ENCODE measurements at regions not wholly inside any gene's neighbourhood (a gene's known extent, or its start where the extent isn't known, plus 50 kb on each side); places are given as distances from the start of the nearest gene placed in this dataset.

GRCh38 chrX:5415738-5416137 is 812.9 kb downstream of the NLGN4X start:
- no peaks in the 10 kb centered on the region for H3K9me3 ChIP-seq (ENCODE audit: low read length)
- no peaks in the 10 kb centered on the region for H3K27me3 ChIP-seq (ENCODE audit: insufficient read depth, low read length)
- TF ChIP-seq, protein P1, sequence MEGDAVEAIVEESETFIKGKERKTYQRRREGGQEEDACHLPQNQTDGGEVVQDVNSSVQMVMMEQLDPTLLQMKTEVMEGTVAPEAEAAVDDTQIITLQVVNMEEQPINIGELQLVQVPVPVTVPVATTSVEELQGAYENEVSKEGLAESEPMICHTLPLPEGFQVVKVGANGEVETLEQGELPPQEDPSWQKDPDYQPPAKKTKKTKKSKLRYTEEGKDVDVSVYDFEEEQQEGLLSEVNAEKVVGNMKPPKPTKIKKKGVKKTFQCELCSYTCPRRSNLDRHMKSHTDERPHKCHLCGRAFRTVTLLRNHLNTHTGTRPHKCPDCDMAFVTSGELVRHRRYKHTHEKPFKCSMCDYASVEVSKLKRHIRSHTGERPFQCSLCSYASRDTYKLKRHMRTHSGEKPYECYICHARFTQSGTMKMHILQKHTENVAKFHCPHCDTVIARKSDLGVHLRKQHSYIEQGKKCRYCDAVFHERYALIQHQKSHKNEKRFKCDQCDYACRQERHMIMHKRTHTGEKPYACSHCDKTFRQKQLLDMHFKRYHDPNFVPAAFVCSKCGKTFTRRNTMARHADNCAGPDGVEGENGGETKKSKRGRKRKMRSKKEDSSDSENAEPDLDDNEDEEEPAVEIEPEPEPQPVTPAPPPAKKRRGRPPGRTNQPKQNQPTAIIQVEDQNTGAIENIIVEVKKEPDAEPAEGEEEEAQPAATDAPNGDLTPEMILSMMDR (IDR thresholded peaks at IDR 0.05; ENCODE audit: low read length), result no peak
- TF ChIP-seq EZH2 (IDR thresholded peaks at IDR 0.05; ENCODE audit: borderline replicate concordance, low read length), result no peak
- H3K27ac ChIP-seq (ENCODE audit: low read depth, low read length, poor library complexity, severe bottlenecking), result no peak overlapping the region
- H3F3A ChIP-seq (ENCODE audit: insufficient read depth, low read length), result no peaks in the 10 kb centered on the region
- H3K4me1 ChIP-seq (ENCODE audit: insufficient read depth, low read length, severe bottlenecking), result no peaks in the 10 kb centered on the region
- H3K4me3 ChIP-seq (ENCODE audit: low read depth, low read length, poor library complexity, severe bottlenecking), result no peak overlapping the region
- no peaks in the 10 kb centered on the region for H3K79me2 ChIP-seq (ENCODE audit: insufficient read depth, low read length)
- no peaks in the 10 kb centered on the region for H3K36me3 ChIP-seq (ENCODE audit: insufficient read depth, low read length)
- H4K20me1 ChIP-seq (ENCODE audit: insufficient read depth, low read length), result no peaks in the 10 kb centered on the region
- H3K9ac ChIP-seq (ENCODE audit: low read length), result no peak overlapping the region
- H3K9me2 ChIP-seq (ENCODE audit: low read depth, low read length), result no peaks in the 10 kb centered on the region
- no peak overlapping the region for H3K4me2 ChIP-seq (ENCODE audit: low read length)
- no peak overlapping the region for H2AFZ ChIP-seq (ENCODE audit: low read length)

DNA sequence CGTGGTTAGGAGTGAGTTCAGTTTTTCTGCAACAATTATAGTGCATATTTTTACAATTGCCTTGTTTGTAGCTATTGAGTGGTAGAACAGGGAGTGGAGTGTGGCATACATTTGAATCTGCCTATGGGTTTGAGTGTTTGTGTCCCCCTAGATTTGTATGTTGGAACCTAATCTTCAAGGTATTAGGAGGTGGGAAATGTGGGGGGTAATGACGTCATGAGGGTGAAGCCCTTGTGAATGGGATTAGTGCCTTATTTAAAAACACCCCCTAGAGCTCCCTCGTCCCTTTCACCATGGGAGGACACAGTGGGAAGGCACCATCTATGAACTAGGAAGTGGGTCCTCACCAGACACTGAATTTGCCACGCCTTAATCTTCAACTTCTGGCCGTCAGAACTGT is 819.6 kb downstream of the NLGN4X start:
- Histone ChIP-seq H3K9ac (ENCODE audit: low read length) (no peak overlapping the region), H3K27me3 (ENCODE audit: insufficient read depth, low read length) (no peaks in the 10 kb centered on the region), H3K79me2 (ENCODE audit: insufficient read depth, low read length) (no peaks in the 10 kb centered on the region), H3K36me3 (ENCODE audit: insufficient read depth, low read length) (no peaks in the 10 kb centered on the region), H3K4me1 (ENCODE audit: insufficient read depth, low read length, severe bottlenecking) (no peaks in the 10 kb centered on the region), H3F3A (ENCODE audit: insufficient read depth, low read length) (no peaks in the 10 kb centered on the region), H4K20me1 (ENCODE audit: insufficient read depth, low read length) (no peaks in the 10 kb centered on the region), H3K4me2 (ENCODE audit: low read length) (no peak overlapping the region), H3K9me3 (ENCODE audit: low read length) (no peaks in the 10 kb centered on the region), H2AFZ (ENCODE audit: low read length) (no peak overlapping the region), H3K27ac (ENCODE audit: low read depth, low read length, poor library complexity, severe bottlenecking) (no peak overlapping the region), H3K9me2 (ENCODE audit: low read depth, low read length) (no peaks in the 10 kb centered on the region), H3K4me3 (ENCODE audit: low read depth, low read length, poor library complexity, severe bottlenecking) (no peak overlapping the region)
- TF ChIP-seq, protein P1 (IDR thresholded peaks at IDR 0.05; ENCODE audit: low read length), result no peak

DNA sequence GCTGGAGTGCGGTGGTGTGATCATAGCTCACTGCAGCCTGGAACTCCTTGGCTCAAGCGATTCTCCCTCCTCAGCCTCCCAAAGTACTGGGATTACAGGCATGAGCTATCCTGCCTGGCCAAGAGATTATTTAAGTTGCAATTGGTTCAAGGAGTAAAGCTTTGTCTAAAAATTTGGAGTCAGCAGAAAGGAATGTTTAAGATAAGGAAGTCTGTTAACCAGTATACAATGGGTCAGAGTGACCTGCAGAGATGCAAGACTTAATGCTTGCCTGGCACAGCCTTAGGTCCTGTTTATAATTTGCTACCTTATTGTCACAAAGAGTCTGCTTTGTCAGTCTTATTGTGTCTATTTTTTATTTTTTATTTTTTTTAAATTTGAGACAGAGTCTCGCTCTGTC is 826.2 kb downstream of the NLGN4X start:
- Histone ChIP-seq H3K79me2 (ENCODE audit: insufficient read depth, low read length) (no peaks in the 10 kb centered on the region), H2AFZ (ENCODE audit: low read length) (no peak overlapping the region), H3K27ac (ENCODE audit: low read depth, low read length, poor library complexity, severe bottlenecking) (no peak overlapping the region), H3K27me3 (ENCODE audit: insufficient read depth, low read length) (no peaks in the 10 kb centered on the region), H4K20me1 (ENCODE audit: insufficient read depth, low read length) (no peaks in the 10 kb centered on the region), H3K9me2 (ENCODE audit: low read depth, low read length) (no peaks in the 10 kb centered on the region), H3K36me3 (ENCODE audit: insufficient read depth, low read length) (no peaks in the 10 kb centered on the region), H3K4me2 (ENCODE audit: low read length) (no peak overlapping the region), H3K9me3 (ENCODE audit: low read length) (no peaks in the 10 kb centered on the region), H3K4me1 (ENCODE audit: insufficient read depth, low read length, severe bottlenecking) (no peaks in the 10 kb centered on the region), H3F3A (ENCODE audit: insufficient read depth, low read length) (no peaks in the 10 kb centered on the region), H3K4me3 (ENCODE audit: low read depth, low read length, poor library complexity, severe bottlenecking) (no peak overlapping the region), H3K9ac (ENCODE audit: low read length) (no peak overlapping the region)
- TF ChIP-seq, protein P1 (IDR thresholded peaks at IDR 0.05; ENCODE audit: low read length), result no peak
- no peak for TF ChIP-seq EZH2 (IDR thresholded peaks at IDR 0.05; ENCODE audit: borderline replicate concordance, low read length)

Data from OCI-LY1 (cell line).